ENCODE measurements at regions not wholly inside any gene's neighbourhood (a gene's known extent, or its start where the extent isn't known, plus 50 kb on each side); places are given as distances from the start of the nearest gene placed in this dataset.

GRCh38 chr20:58071298-58071697, 157.2 kb downstream of the ANKRD60 start:
- DNase-seq (ENCODE audit: low read depth in 4 of 4, low spot score in 3 of 4): no peak

GRCh38 chr20:58070664-58071196, 157.7 kb downstream of the ANKRD60 start:
- no peak for DNase-seq (ENCODE audit: low read depth in 4 of 4, low spot score in 3 of 4)

GRCh38 chr20:58069796-58070663, 158.4 kb downstream of the ANKRD60 start:
- no peak for DNase-seq (ENCODE audit: low read depth in 4 of 4, low spot score in 3 of 4)

GRCh38 chr20:58069207-58069606, 159.2 kb downstream of the ANKRD60 start:
- no peak for DNase-seq (ENCODE audit: low read depth in 4 of 4, low spot score in 3 of 4)

- no peak for DNase-seq (ENCODE audit: low read depth in 4 of 4, low spot score in 3 of 4)
These were observed 162.7 kb downstream of the ANKRD60 start for GRCh38 chr20:58065508-58066361.

GRCh38 chr20:58064411-58065010, 163.9 kb downstream of the ANKRD60 start:
- no peak for DNase-seq (ENCODE audit: low read depth in 4 of 4, low spot score in 3 of 4)

GRCh38 chr20:58059260-58059544, 169.3 kb downstream of the ANKRD60 start:
- no peak for DNase-seq (ENCODE audit: low read depth in 4 of 4, low spot score in 3 of 4)

- DNase-seq (ENCODE audit: low read depth in 4 of 4, low spot score in 3 of 4): no peak
These were observed 169.8 kb downstream of the ANKRD60 start for GRCh38 chr20:58058421-58059259.

GRCh38 chr20:58056921-58057686, 171.3 kb downstream of the ANKRD60 start:
- DNase-seq (ENCODE audit: low read depth in 4 of 4, low spot score in 3 of 4): no peak

GRCh38 chr20:58056021-58056591, 172.3 kb downstream of the ANKRD60 start:
- no peak for DNase-seq (ENCODE audit: low read depth in 4 of 4, low spot score in 3 of 4)

- no peak for DNase-seq (ENCODE audit: low read depth in 4 of 4, low spot score in 3 of 4)
These were observed 173.6 kb downstream of the ANKRD60 start for GRCh38 chr20:58054780-58055373.

- DNase-seq (ENCODE audit: low read depth in 4 of 4, low spot score in 3 of 4): no peak
These were observed 174.2 kb downstream of the ANKRD60 start for GRCh38 chr20:58054082-58054779.

- no peak for DNase-seq (ENCODE audit: low read depth in 4 of 4, low spot score in 3 of 4)
These were observed 174.9 kb downstream of the ANKRD60 start for GRCh38 chr20:58053391-58054055.

- DNase-seq (ENCODE audit: low read depth in 4 of 4, low spot score in 3 of 4): no peak
These were observed 177.1 kb downstream of the ANKRD60 start for GRCh38 chr20:58051367-58051766.

GRCh38 chr20:58048096-58048702, 180.3 kb downstream of the ANKRD60 start:
- peak in 3 of 4 donors; percentile 34 to 59 (median 35) for DNase-seq (ENCODE audit: low read depth in 4 of 4, low spot score in 3 of 4)

GRCh38 chr20:58046311-58046710, 182.1 kb downstream of the ANKRD60 start:
- no peak for DNase-seq (ENCODE audit: low read depth in 4 of 4, low spot score in 3 of 4)

GRCh38 chr20:58045579-58045978, 182.9 kb downstream of the ANKRD60 start:
- no peak for DNase-seq (ENCODE audit: low read depth in 4 of 4, low spot score in 3 of 4)

Measured in left renal pelvis (tissue), 4 donors.